ENCODE measurements at regions not wholly inside any gene's neighbourhood (a gene's known extent, or its start where the extent isn't known, plus 50 kb on each side); places are given as distances from the start of the nearest gene placed in this dataset.

GRCh38 chr16:35706901-35707300, 2247.5 kb downstream of the TP53TG3F start:
- H3K9me2 ChIP-seq (ENCODE audit: insufficient read depth), result no peaks in the 10 kb centered on the region
- peaks cover 5 to 9% of the 10 kb centered on the region in 2 experiments; a peak in 2 of 4 replicates for H3K9me3 ChIP-seq (ENCODE audit: control insufficient read depth in 1 of 2, insufficient read depth in 1 of 2, low read depth in 1 of 2, low read length in 2 of 2)
- ChIA-PET CTCF (no interaction called here), RAD21 (ENCODE audit: low non-redundant PET in 1 of 2, low total read pairs in 2 of 2, uncharacterized antibody in 2 of 2, unreplicated experiment in 2 of 2) (no interaction called here), POLR2A (no interaction called here)
- TF ChIP-seq SP1 (IDR thresholded peaks at IDR 0.05; ENCODE audit: low read depth) (no peak), JUND (IDR thresholded peaks at IDR 0.05) (no peak), ZFX (IDR thresholded peaks at IDR 0.05) (no peak), FOSL1 (IDR thresholded peaks at IDR 0.05; ENCODE audit: low read depth) (no peak), EZH2phosphoT487 (IDR thresholded peaks at IDR 0.05; ENCODE audit: borderline replicate concordance) (no peak), ZBTB33 (IDR thresholded peaks at IDR 0.05; ENCODE audit: extremely low read depth, insufficient replicate concordance, low read length) (no peak), RAD21 (IDR thresholded peaks at IDR 0.05; ENCODE audit: low read depth) (no peak), ZNF274 (IDR thresholded peaks at IDR 0.05; ENCODE audit: low read depth, low read length) (no peak)
- TF ChIP-seq, protein P1, sequence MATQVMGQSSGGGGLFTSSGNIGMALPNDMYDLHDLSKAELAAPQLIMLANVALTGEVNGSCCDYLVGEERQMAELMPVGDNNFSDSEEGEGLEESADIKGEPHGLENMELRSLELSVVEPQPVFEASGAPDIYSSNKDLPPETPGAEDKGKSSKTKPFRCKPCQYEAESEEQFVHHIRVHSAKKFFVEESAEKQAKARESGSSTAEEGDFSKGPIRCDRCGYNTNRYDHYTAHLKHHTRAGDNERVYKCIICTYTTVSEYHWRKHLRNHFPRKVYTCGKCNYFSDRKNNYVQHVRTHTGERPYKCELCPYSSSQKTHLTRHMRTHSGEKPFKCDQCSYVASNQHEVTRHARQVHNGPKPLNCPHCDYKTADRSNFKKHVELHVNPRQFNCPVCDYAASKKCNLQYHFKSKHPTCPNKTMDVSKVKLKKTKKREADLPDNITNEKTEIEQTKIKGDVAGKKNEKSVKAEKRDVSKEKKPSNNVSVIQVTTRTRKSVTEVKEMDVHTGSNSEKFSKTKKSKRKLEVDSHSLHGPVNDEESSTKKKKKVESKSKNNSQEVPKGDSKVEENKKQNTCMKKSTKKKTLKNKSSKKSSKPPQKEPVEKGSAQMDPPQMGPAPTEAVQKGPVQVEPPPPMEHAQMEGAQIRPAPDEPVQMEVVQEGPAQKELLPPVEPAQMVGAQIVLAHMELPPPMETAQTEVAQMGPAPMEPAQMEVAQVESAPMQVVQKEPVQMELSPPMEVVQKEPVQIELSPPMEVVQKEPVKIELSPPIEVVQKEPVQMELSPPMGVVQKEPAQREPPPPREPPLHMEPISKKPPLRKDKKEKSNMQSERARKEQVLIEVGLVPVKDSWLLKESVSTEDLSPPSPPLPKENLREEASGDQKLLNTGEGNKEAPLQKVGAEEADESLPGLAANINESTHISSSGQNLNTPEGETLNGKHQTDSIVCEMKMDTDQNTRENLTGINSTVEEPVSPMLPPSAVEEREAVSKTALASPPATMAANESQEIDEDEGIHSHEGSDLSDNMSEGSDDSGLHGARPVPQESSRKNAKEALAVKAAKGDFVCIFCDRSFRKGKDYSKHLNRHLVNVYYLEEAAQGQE (IDR thresholded peaks at IDR 0.05; ENCODE audit: low read depth), result no peak
- TF ChIP-seq, protein P2, sequence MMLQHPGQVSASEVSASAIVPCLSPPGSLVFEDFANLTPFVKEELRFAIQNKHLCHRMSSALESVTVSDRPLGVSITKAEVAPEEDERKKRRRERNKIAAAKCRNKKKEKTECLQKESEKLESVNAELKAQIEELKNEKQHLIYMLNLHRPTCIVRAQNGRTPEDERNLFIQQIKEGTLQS (IDR thresholded peaks at IDR 0.05), result no peak
- no peaks in the 10 kb centered on the region for H3K4me1 ChIP-seq (ENCODE audit: control insufficient read depth in 1 of 2, insufficient read depth in 2 of 2, low read length in 2 of 2)
- intact Hi-C loops (cut with micrococcal nuclease), result loop anchor here (10.0 kb wide), 1 partner anchor 58 kb away; no protein-coding TSS in a partner anchor
- no peak overlapping the region for H3K27ac ChIP-seq (ENCODE audit: low read depth, low read length)
- no peaks in the 10 kb centered on the region for H3K36me3 ChIP-seq (ENCODE audit: control insufficient read depth in 1 of 2, insufficient read depth in 2 of 2, low read length in 2 of 2)
- no peak overlapping the region for H3K4me2 ChIP-seq (ENCODE audit: low read length)
- H3K27me3 ChIP-seq (ENCODE audit: insufficient read depth, low read length), result no peaks in the 10 kb centered on the region
- no peak overlapping the region for H3K9ac ChIP-seq (ENCODE audit: low read length)
- H4K20me1 ChIP-seq (ENCODE audit: insufficient read depth), result no peaks in the 10 kb centered on the region
- no TSS peak for BruUV-seq (replicated peaks)
- no peak overlapping the region for H2AFZ ChIP-seq (ENCODE audit: low read depth, low read length, poor library complexity, severe bottlenecking)
- no peak for ATAC-seq
- DNase-seq (ENCODE audit: low read depth, low spot score), result no peak
- no peak overlapping the region for H3K4me3 ChIP-seq (replicated peaks in 1 of 2; ENCODE audit: low read depth in 1 of 2, low read length in 2 of 2)
- H3K79me2 ChIP-seq (ENCODE audit: insufficient read depth, low read length), result no peaks in the 10 kb centered on the region

Data from HCT116 (cell line).